ENCODE measurements at regions not wholly inside any gene's neighbourhood (a gene's known extent, or its start where the extent isn't known, plus 50 kb on each side); places are given as distances from the start of the nearest gene placed in this dataset.

DNA sequence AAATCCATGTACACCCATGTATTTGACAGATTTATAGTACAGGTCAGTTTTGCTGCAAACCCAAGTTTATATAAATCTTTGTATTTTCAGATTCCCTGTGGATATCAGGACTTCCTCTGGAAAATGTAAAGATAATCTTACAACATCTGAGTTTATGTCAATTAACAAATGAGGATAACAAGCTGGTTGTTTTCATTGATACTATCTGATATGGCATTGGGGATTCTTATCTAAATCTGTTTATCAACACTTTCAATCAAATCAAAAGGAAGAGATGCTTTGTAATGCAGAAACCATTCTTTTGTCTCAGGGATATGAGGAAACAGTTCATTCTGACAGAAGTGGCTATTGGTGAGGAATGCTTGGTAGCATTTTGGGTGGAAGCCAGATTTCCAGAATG is 64.9 kb upstream of the FAM204A start:
- no peaks in the 10 kb centered on the region for H3K36me3 Mint-ChIP-seq (ENCODE audit: low read depth)
- H3K4me3 Mint-ChIP-seq: no peak overlapping the region
- no peak overlapping the region for H3K27ac Mint-ChIP-seq
- DNase-seq (no peak), ATAC-seq (no peak)
- no peaks in the 10 kb centered on the region for H3K9me3 Mint-ChIP-seq (ENCODE audit: low read depth)
- intact Hi-C loops (cut with DNase I, micrococcal nuclease): no loop called here
- POLR2A ChIA-PET: no interaction called here
- CTCF ChIA-PET: interaction anchor here (1.0 kb wide), 1 partner anchor 165 kb away, joined by 3 read pairs; no protein-coding TSS in a partner anchor
- peaks cover 16% of the 10 kb centered on the region for H3K27me3 Mint-ChIP-seq
- no peaks in the 10 kb centered on the region for H3K4me1 Mint-ChIP-seq

DNA sequence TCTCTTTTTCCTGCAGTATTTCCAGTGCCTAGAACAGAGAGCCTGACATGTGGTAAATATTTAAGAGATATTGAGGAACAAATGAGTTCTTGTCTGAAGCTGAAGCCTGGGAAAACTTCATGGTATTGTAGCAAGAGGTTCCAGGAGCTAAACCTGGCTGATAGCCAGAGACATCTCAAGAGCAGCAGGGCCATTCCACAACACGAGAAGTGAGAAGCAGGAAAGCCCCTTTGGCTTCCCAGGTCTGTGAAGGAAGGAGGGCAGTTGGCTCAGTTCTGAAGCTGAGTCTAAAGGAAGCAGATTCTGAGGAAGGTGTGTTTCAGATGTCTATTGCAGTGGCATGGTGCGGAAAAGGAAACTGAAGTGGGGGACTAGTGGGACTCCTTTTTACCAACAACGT is 63.8 kb upstream of the FAM204A start:
- no peak overlapping the region for H3K4me3 Mint-ChIP-seq
- ChIA-PET CTCF (no interaction called here), POLR2A (no interaction called here)
- H3K4me1 Mint-ChIP-seq: no peaks in the 10 kb centered on the region
- no peaks in the 10 kb centered on the region for H3K9me3 Mint-ChIP-seq (ENCODE audit: low read depth)
- ATAC-seq: no peak
- no peak for DNase-seq
- no peaks in the 10 kb centered on the region for H3K36me3 Mint-ChIP-seq (ENCODE audit: low read depth)
- H3K27me3 Mint-ChIP-seq: peaks cover 16% of the 10 kb centered on the region
- H3K27ac Mint-ChIP-seq: no peak overlapping the region
- intact Hi-C loops (cut with DNase I, micrococcal nuclease): no loop called here

DNA sequence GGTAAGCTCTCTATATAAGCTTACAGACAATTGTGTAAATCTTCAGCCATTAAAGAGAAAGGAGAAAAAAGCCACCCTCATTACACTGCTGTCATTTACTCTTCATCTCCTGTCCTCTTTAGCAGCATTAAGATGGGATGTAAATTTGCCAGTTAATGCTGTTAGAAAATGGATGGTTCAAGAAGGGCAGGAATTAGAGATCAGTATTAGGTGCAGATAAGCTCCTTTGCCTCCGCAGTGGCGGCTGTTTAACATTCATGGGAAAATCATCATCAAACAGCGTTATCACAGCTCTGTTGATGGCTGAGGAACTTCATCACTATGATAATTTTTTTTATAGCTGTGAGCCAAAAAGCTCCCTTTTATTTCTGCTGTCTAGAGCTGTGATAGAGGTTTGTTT is 61.8 kb upstream of the FAM204A start:
- Mint-ChIP-seq H3K4me3 (no peak overlapping the region), H3K27ac (no peak overlapping the region), H3K27me3 (peaks cover 11% of the 10 kb centered on the region), H3K9me3 (ENCODE audit: low read depth) (no peaks in the 10 kb centered on the region), H3K4me1 (no peaks in the 10 kb centered on the region), H3K36me3 (ENCODE audit: low read depth) (no peaks in the 10 kb centered on the region)
- POLR2A ChIA-PET: no interaction called here
- CTCF ChIA-PET: interaction anchor here (0.7 kb wide), 1 partner anchor 965 kb away, joined by 3 read pairs; no protein-coding TSS in a partner anchor
- DNase-seq (no peak), ATAC-seq (no peak)
- intact Hi-C loops (cut with DNase I, micrococcal nuclease): no loop called here

DNA sequence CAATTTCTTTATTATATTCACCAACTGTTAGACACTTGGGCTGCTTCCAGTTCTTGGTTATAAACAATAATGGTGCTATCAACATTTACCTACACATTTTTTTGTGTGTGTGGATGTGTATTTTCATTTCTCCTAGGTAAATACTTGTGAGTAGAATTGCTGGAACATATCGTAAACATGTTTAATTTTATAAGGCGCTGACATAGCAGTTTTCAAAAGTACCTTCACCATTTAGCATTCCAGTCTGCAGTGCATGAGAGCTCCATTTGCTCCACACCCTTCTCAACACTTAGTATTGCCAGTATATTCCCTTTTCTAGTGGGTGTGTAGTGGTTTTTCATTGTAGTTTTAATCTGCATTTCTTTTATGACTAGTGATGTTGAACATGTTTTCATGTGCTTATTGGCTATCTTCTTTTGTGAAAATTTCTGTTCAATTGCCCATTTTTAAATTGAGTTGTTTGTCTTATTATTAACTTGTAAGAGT is 59.6 kb upstream of the FAM204A start:
- Mint-ChIP-seq H3K4me3 (no peak overlapping the region), H3K36me3 (ENCODE audit: low read depth) (no peaks in the 10 kb centered on the region), H3K4me1 (no peaks in the 10 kb centered on the region), H3K27ac (no peak overlapping the region), H3K9me3 (ENCODE audit: low read depth) (no peaks in the 10 kb centered on the region), H3K27me3 (peaks cover 10% of the 10 kb centered on the region)
- DNase-seq: no peak
- intact Hi-C loops (cut with DNase I, micrococcal nuclease): no loop called here
- ChIA-PET CTCF (no interaction called here), POLR2A (no interaction called here)
- ATAC-seq: no peak

DNA sequence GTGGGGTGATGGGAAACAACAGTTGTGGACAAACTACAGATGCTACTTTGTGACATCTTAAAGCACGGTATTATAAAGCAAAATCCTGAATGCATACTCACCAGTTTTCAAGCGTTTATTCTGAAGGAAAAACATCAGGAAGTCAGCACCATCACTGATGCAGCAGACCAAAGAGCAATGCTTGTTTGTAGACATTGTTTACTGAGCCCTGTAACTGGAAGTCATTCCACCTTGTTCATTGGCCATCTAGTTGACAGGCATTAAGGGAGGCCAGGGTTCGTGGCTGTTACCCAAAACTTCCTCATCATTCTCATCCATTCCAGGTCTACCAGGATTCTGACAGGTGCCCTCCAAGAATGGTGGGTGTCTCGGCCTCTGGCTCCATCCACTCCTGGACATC is 55.3 kb upstream of the FAM204A start:
- Mint-ChIP-seq H3K4me3 (no peak overlapping the region), H3K36me3 (ENCODE audit: low read depth) (no peaks in the 10 kb centered on the region), H3K4me1 (peaks cover 4% of the 10 kb centered on the region), H3K9me3 (ENCODE audit: low read depth) (no peaks in the 10 kb centered on the region), H3K27ac (no peak overlapping the region), H3K27me3 (peaks cover 6% of the 10 kb centered on the region)
- ChIA-PET POLR2A (no interaction called here), CTCF (no interaction called here)
- DNase-seq (no peak), ATAC-seq (no peak)
- intact Hi-C loops (cut with DNase I, micrococcal nuclease): no loop called here

DNA sequence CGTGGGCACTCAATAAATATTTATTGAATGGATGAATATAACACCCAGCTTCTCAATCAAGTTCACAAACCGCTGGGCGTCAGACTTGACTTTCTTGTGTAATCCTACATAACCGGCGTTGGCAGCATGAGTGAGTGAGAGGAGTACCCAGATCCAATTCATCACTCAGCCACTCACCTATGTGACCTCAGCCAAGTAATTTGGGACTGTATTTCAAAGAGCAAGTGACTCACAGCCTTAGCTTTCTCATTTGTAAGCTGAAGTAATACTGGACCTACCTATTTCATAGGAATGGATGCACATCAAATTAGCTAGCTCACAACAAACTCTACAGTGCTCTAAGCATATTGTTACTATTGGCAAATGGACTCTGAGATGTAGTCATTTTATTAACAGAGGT is 53.8 kb upstream of the FAM204A start:
- H3K36me3 Mint-ChIP-seq (ENCODE audit: low read depth): no peaks in the 10 kb centered on the region
- CTCF ChIA-PET: interaction anchor here (0.6 kb wide), 1 partner anchor 136 kb away, joined by 4 read pairs; no protein-coding TSS in a partner anchor
- intact Hi-C loops (cut with DNase I, micrococcal nuclease): no loop called here

DNA sequence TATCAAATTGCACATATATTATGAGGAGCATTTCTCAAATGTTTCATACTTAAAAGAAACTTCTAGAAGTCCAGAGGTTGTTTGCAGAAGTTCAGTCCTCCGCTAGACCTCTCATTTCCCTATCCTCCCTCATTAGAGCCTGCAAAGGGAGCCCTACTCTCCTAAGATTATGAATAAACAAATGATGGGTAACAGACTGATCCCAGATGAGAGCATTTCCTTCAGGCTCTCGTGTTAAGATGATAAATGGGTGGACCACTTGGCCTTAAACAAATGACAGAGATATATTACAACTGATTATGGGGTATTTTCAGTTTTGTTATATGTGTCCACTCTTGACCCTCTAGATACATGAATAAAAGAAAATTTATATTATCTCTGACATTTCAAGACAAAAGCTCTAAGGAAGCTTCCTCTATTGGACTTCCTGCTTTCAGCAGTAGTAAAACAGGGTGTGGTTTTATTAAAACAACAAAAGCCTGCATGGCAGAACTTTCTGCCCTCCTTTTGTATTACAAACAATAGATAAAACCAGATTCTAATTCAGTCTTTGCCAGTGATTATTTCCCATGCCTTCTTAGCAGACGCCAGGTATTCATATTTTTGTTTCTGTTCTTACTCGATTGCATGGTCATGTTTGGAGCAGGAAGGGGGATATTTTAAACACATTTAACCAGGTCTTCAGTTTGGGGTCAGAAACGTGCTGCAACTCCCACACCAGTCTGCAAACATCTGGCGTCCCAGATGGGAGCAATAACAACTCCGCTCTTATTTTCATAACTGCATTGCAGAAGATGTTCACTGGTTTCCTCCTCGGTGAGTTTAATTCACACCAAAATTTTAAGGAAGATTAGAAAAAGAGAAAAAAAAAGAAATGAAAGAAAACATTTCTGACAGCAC is 52.4 kb upstream of the FAM204A start:
- Mint-ChIP-seq H3K9me3 (ENCODE audit: low read depth) (no peaks in the 10 kb centered on the region), H3K4me3 (no peak overlapping the region), H3K27me3 (peaks cover 14% of the 10 kb centered on the region), H3K27ac (no peak overlapping the region), H3K4me1 (peaks cover 4% of the 10 kb centered on the region), H3K36me3 (ENCODE audit: low read depth) (no peaks in the 10 kb centered on the region)
- DNase-seq (no peak), ATAC-seq (no peak)
- CTCF ChIA-PET: no interaction called here
- intact Hi-C loops (cut with DNase I, micrococcal nuclease): no loop called here
- POLR2A ChIA-PET: no interaction called here

More for the DNA sequence above, 53.8 kb upstream of the FAM204A start:
- Mint-ChIP-seq H3K4me3 (no peak overlapping the region), H3K4me1 (peaks cover 4% of the 10 kb centered on the region), H3K27ac (no peak overlapping the region), H3K27me3 (peaks cover 9% of the 10 kb centered on the region), H3K9me3 (ENCODE audit: low read depth) (no peaks in the 10 kb centered on the region)
- DNase-seq (no peak), ATAC-seq (no peak)
- POLR2A ChIA-PET: no interaction called here

DNA sequence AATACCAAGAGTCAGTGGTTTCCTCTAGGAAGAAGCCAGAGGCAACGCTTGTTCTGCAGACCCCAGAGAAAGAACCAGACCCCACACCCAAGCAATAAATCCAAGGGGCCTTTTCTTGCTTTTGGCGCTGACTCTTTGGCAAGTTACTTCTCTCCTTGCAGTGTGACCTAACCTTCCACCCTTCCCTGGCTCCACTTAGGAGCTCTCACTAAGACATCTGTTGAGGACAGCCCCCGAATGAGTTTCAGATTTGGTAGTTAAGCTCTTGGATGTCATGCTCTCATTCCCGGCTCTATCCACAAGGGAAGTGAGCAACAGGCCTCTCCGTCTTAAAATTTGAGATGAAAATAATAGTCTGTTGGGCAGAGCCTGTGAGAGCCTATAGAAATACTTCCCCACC is 50.6 kb upstream of the FAM204A start:
- Mint-ChIP-seq H3K4me1 (peaks cover 4% of the 10 kb centered on the region), H3K27ac (no peak overlapping the region), H3K36me3 (ENCODE audit: low read depth) (no peaks in the 10 kb centered on the region), H3K9me3 (ENCODE audit: low read depth) (peaks cover under 1% of the 10 kb centered on the region), H3K4me3 (no peak overlapping the region), H3K27me3 (peaks cover 18% of the 10 kb centered on the region)
- CTCF ChIA-PET: interaction anchor here (0.7 kb wide), 1 partner anchor 40 kb away, joined by 4 read pairs; no protein-coding TSS in a partner anchor
- no peak for DNase-seq
- intact Hi-C loops (cut with DNase I, micrococcal nuclease): no loop called here
- POLR2A ChIA-PET: no interaction called here
- ATAC-seq: no peak
